ENCODE measurements at regions not wholly inside any gene's neighbourhood (a gene's known extent, or its start where the extent isn't known, plus 50 kb on each side); places are given as distances from the start of the nearest gene placed in this dataset.

DNA sequence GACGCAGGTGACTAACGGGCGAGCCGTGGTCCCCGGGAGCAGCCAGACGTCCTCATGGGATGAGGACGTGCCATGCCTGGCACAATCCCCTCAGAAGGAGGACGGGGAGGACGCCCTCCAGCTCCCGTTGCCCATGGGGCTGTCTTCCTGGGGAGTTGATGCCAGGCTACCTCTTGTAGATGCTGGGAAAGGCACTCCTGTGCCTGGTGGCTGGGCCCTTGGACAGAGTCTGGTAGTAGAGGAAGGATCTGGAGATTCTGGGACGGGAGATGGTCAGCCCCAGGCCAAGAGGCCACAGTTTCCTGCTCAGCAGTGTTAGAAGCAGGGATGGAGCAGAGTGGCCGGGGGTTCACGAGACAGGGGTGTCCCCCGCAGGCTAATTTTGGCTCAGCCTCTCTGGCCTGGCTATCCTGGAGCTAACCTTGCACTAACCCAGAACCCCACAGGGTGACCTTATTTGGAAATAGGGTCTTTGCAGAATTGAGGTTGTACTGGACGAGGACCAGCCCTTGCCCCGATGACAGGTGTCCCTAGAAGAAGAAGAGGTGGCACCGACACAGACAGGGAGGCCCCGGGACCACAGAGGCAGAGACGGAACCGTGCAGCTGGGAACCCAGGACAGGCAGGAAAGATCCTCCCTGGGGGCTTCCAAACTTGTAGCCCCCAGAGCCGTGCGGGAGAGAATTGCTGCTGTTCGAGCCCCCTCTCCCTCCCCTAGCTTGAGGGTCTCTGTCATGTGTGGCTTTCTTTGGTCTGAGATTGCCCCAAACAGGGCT lies 50.1 kb upstream of the ADRA2C start:
- no peak for DNase-seq

DNA sequence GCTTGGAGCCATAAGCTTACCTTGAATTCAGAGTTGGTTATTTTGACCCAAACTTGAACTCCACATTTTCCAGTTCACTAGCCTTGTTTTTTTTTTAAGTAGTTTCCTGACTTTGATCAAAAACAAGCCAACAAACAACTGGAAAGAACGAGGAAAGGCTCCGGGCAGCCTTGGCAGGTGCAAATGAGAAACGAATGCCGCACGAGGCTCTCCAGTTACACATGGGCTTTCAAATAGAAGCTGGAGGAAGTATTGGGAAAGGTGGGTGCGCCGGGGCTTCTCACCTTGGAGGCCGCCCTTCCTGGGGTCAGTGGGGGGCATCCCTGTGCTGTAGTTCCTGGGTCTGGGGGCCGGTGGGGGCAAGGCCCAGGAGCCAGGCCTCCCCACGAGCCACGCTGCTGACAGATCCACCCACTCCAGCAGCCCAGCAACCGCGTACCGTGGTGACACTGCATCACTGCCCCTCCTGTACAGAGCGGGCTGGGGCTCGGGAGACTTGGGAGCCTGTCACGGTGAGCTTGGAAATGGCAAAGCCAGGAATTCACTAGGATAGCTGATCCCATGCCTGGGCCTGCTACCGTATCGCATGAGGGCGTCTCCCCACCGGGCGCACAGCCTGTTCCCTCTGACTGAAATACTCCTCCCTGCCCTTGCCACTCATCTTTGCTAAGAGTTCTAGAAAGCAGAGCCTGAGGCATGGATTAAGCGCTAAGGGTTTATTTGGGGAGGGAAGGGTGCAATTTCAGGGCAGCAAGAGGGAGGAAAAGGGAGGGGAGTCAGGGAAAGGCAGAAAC lies 50.9 kb upstream of the ADRA2C start:
- DNase-seq: no peak

DNA sequence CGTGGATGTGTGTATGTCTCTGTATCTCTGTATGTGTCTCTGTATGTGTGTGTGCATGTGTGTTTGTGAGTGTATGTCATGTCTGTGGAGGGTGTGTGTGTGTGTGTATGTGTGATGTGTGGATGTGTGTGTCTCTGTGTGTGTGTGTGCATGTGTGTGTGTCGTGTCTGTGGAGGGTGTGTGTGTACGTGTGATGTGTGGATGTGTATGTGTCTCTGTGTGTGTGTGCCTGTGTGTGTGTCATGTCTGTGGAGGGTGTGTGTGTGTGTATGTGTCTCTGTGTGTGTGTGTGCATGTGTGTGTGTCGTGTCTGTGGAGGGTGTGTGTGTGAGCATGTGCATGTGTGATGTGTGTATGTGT lies 51.6 kb upstream of the ADRA2C start:
- no peak for DNase-seq

DNA sequence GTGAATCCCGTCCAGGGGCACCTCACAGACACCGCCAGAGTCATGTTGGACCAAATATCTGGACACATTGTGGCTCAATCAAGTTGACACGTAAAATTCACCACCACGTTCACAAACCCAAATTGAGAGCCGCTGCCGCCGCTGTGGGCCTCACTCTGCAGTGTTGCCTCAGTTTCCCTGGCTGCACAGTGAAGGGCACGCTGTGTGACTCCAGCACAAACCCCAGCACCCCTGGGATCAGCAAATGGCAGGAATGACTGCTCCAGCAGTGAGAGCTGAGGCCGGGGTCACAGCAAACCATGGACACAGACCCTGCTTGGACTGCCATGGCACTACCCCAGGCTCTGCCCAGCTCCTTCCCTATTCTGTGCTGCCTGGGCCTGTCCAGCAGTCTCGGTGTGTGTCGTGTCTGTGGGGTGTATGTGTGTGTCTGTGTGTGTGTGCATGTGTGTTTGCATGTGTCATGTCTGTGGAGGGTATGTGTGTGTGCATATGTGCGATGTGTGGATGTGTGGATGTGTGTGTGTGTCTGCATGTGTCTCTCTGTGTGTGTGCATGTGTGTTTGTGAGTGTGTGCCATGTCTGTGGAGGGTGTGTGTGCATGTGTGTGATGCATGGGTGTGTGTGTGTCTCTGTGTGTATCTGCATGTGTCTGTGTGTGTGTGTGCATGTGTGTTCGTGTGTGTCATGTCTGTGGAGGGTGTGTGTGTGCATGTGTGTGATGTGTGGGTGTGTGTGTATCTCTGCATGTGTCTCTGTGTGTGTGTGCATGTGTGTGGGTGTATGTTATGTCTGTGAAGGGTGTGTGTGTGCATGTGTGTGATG lies 52.2 kb upstream of the ADRA2C start:
- no peak for DNase-seq

DNA sequence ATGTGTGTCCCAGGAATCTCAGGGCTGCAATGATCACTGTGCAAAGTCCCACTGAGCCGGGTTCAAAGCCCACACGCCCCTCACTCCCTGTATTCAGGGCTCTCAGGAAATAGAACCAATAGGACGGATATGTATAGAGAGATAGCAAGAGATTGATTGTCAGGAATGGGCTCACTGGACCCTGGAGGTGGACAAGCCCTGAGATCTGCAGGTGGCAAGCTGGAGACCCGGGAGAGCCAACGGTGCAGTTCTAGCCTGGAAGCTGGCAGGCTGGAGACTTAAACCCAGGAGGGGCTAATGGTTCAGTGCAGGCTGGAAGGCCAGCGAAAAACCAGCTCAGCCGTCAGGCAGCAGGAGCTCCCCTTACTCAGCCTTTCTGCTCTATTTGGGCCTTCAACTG lies 52.8 kb upstream of the ADRA2C start:
- no peak for DNase-seq

DNA sequence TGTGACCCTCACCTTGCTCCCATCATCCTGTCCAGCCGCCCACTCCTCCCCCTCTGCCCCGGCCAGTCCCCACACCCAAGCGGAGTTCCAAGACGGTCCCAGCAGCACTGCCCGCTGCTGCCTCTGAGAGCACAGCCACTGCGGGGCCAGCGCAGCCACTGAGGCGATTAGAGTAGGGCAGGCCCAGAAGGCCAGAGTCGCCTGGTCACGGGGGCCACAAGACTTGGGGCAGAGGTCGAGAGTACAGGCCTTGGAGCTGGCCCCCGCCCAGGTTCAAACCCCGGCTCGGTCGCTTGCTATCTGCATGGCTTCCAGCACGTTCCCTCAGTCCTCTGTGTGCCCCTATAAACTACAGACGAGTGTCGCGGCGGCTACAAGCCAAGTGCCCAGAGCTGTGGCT lies 53.2 kb upstream of the ADRA2C start:
- DNase-seq: no peak

DNA sequence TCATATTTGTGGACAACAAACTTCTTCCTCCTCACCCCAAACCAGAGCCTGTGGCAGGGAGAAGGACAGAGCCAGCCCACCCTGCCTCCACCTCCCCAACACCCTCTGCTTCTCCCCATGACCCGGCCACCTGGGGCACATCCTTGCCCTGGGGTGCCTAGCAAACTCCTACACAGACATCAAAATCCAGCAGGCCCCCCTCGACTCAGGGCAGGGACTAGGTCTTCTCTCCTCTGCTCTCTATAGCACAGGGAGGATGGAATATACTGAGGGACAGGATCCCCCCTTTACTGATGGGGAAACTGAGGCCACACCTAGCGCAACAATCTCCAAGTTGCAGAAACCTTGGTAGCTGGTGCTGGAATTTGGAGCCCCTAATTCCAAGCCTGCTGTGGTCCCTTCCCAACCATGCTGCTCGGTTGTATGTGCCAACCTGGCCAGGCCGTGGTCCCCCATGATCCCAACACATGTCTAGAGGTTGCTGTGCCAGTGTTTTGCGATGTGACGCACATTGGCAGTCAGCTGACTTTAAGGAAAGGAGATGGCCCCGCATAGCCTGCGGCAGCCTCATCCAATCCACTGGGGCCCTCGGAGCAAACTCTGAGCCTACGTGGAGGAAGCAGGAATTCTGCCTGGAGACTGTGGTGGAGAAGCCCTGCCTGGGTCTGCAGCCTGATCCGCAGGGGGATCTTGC lies 53.9 kb upstream of the ADRA2C start:
- DNase-seq: no peak

DNA sequence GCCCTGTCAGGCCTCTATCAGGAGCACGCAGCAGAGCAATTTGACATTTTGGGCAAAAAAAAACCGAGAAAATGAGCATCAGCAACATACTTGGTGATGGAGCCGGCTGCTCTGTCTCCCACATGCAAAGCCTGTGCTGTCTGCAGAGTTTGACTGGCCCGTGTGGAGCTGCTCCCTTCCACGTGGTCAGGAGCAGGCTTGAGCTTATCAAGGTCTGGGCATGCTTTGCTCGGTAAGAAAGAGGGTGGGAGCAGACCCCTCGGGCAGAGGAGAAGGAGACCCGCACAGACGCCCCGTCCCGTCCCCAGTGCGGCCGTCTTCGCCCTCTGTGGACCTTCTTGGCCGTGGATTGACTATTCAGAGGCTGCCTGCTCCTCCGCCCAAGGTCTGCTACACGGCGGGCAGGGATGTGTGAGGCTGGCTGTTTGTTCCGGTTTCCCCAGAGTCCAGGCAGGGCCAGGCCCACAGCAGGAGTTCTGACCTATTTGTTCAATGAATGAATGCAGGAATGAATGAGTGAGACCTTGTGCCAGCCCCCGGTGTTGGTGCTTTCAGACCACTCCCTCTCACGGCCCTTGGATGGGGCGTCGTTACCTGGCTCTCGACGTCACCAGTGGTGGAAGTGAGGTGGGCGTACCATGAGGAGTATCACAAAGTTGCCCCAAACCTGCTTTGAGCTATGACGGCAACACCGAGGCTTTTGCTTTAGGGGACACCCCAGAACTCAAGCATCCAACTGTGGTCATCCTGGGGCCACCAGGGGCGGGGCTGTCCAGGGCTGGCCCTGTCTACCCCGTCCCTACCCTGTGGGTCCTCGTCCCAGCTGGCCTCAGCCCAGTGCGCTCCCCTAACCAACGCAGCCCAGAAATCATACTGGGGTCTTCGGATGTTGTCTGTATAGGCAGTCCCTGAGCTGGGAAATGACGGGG lies 54.7 kb upstream of the ADRA2C start:
- no peak for DNase-seq

DNA sequence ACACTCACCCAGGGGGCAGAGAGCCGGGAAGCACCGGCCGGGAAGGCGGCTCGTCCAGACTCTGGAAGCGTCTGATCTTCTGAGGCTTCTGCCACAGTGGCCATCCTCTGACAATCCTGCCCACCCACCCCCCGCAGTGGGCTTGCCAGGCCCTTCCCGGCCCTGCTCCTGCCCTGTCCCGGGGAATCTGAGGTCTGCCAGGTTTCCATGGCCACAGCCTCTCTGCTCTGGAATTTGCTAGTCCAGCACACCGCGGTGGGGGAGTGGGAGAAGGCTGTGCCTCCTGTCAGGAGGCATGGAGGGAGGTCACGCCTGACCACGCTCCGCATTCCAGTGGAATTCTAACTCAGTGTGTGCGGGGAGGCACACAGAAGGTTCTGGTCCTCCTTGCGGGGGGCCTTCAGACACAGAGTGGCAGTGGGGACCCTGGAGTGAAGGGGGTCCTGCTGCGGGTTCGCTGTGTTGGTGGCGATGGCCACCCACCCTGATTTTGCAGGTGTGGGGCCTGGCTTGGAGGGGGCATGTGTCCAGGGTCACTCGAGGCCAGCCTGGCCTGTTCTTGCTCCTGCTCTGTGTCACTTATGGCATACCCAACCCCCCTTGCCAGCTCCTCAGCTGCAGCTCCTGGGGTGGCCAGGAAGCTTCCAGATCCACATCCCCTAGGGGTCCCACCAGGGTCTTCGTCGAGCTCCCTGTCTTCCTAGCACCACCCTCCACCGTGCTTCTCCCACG lies 55.6 kb upstream of the ADRA2C start:
- no peak for DNase-seq

DNA sequence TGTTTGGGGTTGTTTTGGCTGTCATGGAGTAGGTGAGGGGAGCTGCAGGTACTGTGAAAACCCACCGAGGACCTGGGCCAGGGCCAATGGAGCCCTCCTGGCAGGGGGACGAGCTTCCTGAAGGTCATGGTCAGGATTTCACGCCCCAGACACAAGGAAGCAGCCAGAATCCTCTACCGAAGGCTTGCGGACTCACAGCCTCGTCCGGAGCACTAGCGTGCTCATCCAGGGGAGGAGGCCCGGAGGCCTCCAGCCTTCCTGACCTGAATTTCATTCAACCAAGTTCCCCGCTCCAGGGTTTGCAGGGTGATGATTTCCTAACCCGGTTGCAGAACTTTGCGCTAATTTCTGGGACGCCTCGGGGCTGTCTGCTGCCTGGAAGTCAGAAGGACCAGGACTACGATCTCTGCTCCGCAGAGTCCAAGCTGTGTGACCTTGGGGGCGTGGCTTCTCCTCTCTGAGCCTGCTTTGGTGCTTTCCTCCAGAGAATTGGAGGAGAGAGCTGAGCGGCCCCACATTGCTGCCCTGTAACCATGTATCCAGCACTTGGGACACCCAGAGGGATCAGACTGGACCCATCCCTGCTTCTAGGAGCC lies 56.2 kb upstream of the ADRA2C start:
- no peak for DNase-seq

DNA sequence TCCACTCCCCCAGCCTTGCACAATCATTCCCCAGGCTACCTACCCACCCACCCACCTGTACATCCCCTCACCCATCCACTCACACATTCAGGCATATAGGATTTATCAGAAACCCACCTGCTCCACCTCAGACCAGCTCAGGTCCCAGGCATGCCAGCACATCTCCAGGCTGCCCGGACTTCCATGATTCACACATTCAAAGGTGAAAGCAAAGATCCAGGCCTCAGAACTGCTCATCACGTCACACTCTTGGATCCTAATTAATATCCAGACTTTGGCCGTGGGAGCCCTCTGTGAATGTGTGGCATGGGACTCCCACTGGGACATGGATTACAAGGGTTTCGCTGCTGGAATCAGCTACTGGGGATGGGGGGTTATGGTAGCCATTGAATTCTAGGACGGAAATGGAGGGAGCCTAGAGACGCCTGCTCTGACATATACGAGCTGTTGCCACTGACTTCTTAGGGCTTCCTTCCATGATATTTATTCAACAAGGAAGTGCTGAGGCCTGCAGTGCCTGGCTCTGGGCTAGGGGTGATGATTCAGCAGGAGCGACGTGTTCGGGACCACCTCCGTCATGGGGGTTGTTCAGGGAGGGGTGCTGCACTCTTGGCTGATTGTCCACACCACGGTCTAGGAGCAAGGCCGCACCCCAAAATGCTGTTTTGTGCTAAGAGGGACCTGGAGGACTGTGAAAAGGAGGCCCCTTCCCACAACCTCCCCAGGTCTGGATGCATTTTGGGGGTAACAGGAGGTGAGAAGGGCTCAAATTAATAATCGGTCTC lies 56.9 kb upstream of the ADRA2C start:
- no peak for DNase-seq

DNA sequence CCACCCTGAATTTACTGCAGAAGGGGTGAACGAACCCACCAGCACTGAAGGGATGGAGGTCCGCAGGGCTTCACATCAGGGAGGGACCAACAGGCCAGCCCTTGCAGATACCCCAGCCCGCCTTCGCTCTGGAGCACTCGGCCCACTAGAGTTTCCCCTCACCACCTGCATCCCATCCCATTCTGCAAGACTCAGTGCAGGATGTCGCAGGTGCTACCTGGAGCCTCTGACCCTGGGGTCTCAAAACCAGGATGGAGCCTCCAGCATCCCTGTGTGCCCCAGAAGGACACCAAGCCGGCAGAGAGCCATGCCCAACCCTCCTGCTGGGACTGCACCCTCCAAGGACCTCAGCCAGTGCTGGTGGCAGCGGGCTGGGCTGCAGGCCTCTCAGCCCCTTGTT lies 57.6 kb upstream of the ADRA2C start:
- no peak for DNase-seq

DNA sequence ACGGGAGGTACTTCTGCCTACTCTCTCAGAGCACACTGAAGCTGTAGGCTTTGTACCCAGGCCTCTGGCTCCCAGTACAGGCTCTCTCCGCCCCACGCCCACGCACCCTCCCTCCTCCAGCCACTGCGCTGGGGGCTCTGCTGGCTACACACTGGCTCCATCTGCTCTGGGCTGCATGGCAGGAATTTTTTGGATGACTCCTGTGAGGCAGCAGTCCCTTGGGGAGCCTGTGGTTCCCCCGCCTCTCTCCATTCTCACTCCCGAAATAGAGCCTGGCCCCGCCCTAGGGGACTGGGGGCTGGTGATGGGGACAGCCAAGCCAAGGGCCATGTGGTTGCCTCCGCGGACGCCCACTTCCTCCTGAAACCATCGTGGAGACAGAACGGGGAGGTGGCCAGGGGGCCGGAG lies 58.1 kb upstream of the ADRA2C start:
- peak; percentile 36 for DNase-seq

DNA sequence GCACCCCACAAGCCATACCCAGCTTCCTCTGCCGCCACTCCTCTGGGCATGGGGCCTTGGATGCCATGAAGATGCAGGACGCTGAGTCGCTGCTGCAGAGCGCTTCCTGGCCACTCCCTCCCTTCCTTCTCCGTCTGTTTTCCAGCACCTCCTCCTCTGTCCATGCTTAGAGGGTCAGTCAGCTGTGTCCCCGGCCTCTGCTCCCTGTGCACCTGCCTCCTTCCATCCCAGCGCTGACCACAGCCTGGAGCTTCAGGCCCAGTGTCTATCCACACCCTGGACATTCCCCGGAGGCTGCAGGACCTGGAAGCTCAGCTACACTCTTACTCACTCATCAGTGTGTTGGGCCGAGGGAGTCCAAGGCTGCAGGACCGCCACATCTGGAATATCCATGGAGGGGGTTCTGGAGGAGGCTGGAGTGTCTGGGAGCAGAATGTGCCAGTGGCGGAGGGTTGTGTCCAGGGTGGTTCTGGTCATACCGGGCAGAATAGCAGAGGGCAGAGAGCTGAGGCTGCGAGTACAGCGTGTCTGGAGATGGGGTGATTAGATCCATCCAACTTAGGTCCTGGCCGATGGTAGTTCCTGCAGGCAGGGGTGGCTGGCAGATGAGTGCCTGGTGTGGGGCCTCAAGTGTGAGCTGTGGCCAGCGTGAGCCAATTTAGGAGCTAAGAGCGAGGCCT lies 58.6 kb upstream of the ADRA2C start:
- DNase-seq: no peak

DNA sequence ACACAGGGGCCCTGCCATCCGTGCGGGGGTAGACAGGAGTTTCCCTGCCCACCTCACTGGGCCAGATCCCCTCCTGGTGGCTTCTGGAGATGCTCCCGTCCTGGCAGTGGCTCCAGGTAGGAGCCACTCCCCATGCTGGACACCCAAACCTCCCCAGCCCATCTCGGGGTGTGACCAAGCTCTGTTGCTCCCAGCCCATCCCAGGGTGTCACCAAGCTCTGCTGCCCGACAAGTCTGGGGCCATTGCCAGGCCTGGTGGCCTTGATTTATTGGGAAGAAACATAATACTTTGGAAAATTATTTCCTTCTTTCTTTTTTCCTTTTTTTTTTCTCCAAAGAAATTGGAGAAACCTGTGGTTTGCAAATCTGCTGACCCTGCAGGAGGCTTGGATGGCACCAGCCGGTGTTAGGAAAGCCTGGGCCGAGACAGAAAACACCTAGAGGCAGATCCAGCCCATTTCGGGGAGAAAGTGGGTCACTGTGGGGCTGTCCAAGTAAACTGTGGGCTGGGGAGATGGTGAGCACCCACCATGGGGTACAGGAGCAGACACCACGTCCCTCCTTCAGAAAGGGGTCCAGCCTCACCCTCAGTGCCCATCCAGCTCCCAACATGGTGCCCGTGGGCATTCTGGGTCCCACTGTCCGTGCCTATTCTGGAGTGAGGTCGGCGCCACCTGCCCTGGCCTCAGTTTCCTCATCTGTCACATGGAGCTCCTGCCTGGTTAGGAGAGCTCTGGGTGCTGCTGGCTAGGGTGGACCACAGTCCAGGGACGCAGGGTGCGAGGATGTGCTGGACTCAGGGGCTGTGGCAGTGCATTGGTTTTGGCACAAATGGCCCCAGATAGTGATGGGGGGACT lies 59.4 kb upstream of the ADRA2C start:
- DNase-seq: no peak

DNA sequence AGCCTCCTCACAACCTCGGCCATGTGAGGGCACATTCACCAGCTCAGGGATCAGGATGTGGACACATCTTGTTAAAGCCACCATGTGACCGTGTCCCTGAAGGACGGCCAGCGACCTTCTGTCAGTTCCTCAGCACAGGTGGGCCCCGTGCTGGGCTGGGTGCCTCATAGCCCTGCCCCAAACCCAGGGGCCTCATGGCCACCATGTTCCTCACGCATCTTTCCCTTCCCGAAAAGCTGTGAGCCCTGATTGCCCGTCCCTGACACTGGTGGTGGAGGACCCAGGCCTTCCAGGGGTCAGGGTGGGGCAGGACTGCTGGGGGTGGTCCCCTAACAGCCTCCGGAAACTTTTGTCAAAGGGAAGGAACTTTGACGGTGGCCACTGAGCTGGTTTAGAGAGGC lies 60.1 kb upstream of the ADRA2C start:
- DNase-seq: no peak

DNA sequence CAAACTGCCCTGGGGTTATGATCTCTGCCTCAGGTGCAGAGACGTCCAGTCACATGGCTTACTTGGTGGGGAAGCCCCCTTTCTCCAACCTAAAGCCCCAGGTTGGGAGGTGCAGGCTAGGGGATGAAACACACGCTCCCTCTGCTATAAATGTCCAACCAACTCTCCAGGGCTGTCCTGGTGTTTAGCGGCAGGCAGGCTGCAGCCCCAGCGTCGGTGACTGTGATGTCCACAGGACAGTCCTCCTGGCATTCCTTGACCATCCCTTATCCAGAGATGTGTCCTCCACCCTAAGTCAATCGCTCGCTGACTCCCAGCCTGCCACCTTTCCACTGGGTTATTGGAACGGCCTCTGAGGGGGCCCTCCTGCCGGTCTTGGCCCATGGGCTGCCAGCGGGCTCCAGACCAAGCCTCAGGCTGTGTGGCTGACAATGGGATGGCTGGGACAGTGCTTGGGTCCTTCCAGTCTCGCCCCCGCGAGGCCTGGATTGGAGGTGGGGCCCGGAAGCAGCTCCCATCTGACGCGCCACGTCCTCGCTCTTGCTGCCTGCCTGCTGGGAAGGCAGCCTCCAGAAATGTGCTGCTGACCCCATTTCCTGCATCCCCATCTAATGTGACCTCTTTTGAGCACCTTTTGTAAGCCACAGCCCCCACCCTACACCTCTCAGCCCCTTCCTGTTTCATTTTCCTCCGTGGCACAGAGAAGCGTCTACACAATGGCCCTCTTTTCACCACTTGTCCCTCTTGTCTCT lies 60.8 kb upstream of the ADRA2C start:
- DNase-seq: no peak

DNA sequence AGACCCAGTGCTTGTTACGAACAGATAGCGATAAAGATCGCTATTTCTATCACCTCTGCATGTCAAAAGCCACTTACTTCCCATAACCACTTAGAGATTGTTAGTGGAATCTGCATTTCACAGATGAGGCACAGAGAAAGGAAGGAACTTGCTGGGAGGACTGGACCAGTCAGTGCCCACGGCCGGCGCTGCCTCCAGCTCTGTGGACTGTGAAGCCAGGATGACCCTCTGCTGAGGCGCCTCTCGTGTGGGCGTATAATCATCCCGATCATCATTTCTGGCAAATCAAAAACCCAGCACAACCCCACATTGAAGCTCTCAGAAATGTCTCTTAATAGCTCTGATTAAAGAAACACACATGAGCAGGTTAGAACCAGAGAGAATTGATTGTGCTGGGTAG lies 61.5 kb upstream of the ADRA2C start:
- DNase-seq: no peak

Data from DMS 273 treated with DMSO at 0.1 percent for 48 hours (cell line).